Activated T-cell treated with anti-CD3 and anti-CD28 coated beads for 1 hour (primary cell): ENCODE measurements at regions not wholly inside any gene's neighbourhood (a gene's known extent, or its start where the extent isn't known, plus 50 kb on each side); places are given as distances from the start of the nearest gene placed in this dataset.

Experiments used
- DNase-seq: peaks from one replicate; pipeline ENCODE4 v3.0.0-alpha.2; 2020; ENCODE audit warnings: low read depth

GRCh38 chr6:144883915-144884314, 598.8 kb downstream of the UTRN start:
- DNase-seq = no peak

DNA sequence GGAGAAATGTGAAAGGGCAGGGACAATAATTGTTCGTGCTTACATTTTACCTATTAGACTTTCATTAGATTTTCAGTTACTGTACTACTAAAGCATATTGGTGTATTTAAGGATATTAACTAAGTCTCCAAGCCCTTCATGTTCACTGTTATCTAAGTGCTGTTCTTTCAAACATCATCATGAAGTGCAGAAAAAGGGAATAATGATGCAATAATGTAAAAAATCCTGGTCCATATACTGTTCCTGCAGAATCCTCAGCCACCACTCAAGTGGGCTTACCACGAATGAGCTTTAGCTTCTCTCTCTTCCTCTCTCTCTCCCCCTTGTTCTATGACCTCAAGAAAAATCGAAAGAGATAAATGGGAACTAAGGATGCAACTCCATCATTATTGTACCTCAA, 600.7 kb downstream of the UTRN start:
- DNase-seq = no peak

GRCh38 chr6:144886682-144887081, 601.5 kb downstream of the UTRN start:
- DNase-seq = no peak

GRCh38 chr6:144888621-144889020, 603.5 kb downstream of the UTRN start:
- no peak for DNase-seq

DNA sequence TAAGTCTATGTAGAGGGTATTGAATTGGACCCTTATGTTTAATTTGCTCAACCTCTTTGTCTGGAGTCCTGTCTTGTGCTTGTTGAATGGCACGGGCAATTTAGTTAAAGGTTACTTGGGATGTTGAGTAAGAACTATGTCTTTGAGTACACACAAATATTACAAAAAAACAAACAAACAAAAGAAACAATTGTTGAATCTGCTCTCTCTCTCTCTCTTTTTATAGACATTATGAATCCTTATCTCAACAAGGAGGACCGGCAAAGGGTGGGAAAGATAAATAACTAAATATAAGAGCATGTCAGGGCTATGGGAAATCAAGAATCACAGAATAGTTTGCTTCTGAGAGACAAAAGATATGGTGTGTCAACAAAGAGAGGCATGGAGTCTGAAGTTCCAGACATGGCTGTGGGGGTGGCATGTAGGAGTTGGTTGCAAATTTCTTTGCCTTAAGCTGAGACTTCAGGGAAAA, 608.6 kb downstream of the UTRN start:
- no peak for DNase-seq

- DNase-seq = no peak
These were observed 609.1 kb downstream of the UTRN start for GRCh38 chr6:144894240-144894639.

DNA sequence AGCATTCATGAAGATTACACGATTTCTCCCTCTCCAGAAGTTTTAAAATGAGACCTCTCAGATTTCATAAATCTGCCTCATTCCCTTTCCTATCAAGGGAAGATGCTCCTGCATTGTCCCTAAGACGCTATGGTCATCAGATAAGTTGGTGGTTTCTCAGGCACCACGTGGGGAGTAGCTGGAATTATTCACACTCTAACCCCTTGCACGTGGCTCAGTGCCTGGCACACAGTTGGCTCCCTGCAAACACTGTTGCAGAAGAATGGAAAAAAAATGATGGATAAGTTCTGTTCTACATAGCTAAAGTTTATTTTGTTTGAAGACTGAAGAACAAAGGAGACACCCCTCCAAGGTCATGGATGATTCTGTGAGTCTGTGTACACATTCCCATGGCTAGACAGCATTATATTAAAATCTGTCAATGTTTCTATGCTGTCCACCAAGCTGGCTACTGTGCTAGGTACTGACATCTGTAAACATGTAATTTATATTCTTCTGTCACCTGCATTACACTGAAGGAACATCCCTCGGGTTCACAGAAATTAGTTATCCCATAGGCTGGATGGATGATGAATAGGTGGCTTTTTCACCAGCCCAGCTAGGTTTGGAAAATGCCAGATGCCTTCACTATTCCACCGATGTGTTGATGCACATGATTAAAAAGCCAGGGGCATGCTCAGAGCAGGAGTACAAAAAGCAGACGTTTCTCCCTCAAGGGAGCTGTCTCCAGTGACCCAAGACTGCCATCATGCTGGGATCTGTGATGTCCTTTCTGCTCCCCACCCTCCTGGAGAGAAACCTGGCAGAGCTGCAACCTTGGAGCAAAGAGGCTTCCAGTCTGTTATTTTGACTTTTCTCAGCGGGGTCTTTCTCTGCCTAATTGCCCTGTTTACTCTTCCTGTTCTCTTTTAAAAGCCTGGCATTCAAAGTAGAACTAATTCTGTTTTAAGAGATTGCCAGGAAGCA, 610.5 kb downstream of the UTRN start:
- no peak for DNase-seq

GRCh38 chr6:144896289-144896688, 611.2 kb downstream of the UTRN start:
- DNase-seq = no peak

- DNase-seq = no peak
These were observed 611.7 kb downstream of the UTRN start for GRCh38 chr6:144896871-144897270.

- DNase-seq = no peak
These were observed 612.3 kb downstream of the UTRN start for GRCh38 chr6:144897441-144897921.

GRCh38 chr6:144898052-144898689, 613.0 kb downstream of the UTRN start:
- DNase-seq = no peak

GRCh38 chr6:144898741-144899140, 613.6 kb downstream of the UTRN start:
- DNase-seq = no peak

DNA sequence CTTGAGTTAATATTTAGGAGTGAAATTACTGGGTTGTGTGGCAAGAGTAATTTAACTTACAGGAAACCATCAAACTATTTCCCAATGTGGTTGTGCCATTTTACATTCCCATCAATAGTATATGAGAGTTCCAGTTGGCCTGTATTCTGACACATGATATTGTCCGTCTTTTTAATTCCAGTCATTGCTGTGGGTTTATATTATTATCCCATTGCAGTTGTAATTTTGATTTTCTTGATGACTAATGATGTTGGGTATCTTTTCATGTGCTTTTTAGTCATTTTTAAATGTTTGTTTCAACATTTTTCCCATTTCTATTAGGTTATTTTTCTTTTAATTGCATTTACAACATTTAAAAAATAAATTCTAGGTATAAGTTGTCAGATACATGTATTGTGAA, 614.0 kb downstream of the UTRN start:
- DNase-seq = no peak

- DNase-seq = no peak
These were observed 616.3 kb downstream of the UTRN start for GRCh38 chr6:144901412-144901811.

GRCh38 chr6:144908004-144908403, 622.9 kb downstream of the UTRN start:
- DNase-seq = no peak

- no peak for DNase-seq
These were observed 624.7 kb downstream of the UTRN start for GRCh38 chr6:144909753-144910285.

GRCh38 chr6:144911322-144911721, 626.2 kb downstream of the UTRN start:
- DNase-seq = no peak

DNA sequence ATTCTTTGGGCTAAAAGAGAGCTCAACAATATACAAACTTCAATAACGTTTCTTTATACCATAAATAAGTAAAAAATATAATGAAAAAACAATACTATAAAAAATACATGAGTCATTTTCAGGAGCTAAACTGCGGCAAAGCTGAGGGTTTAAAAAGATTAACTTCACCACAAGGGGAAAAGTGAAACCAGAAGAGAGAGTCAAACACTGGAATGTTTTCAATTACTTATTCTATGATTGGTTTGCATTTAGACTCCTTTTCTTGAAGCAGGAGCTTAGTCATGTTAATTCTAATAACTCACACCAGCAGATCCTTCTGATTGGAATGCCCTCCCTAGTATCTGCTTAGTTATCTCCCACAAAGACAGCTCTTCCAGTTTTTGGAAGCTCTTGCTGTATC, 627.3 kb downstream of the UTRN start:
- DNase-seq = no peak

DNA sequence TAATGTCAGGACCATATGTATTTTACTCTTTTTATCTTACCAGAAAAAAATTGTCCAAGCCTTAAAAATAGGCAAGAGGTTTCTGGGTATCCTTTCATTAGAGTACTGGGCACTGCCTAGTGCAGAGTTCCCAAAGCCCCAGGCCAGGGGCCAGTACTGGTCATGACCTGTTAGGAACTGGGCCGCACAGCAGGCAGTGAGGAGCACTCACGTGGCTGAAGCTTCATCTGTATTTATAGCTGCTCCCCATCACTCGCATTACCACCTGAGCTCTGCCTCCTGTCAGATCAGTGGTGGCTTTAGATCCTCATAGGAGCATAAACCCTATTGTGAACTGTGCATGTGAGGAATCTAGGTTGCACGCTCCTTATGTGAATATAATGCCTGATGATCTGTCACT, 632.9 kb downstream of the UTRN start:
- no peak for DNase-seq

GRCh38 chr6:144919560-144919959, 634.4 kb downstream of the UTRN start:
- DNase-seq = no peak

GRCh38 chr6:144920391-144920961, 635.3 kb downstream of the UTRN start:
- no peak for DNase-seq

GRCh38 chr6:144921206-144921975, 636.3 kb downstream of the UTRN start:
- no peak for DNase-seq
